NT2/D1 (cell line): ENCODE measurements at regions not wholly inside any gene's neighbourhood (a gene's known extent, or its start where the extent isn't known, plus 50 kb on each side); places are given as distances from the start of the nearest gene placed in this dataset.

ENCODE experiments used
- DNase-seq: peaks from one replicate; pipeline ENCODE4 v3.0.0-alpha.2; 2011; ENCODE audit warnings: low read depth, low spot score
- H3K27me3 ChIP-seq: 2 replicates; pipeline ENCODE4 v1.6.0; 2011; ENCODE audit warnings: mild to moderate bottlenecking; ENCODE audit not compliant: insufficient read length, insufficient read depth
- H3K36me3 ChIP-seq: 2 replicates; pipeline ENCODE4 v1.6.1; 2011; ENCODE audit warnings: mild to moderate bottlenecking, low read length, mixed read lengths; ENCODE audit not compliant: insufficient read depth, insufficient read length
- H3K4me1 ChIP-seq: 2 replicates; pipeline ENCODE4 v1.5.1; 2011; ENCODE audit not compliant: insufficient read depth, insufficient read length
- H3K4me3 ChIP-seq: 2 replicates; pipeline ENCODE4 v1.5.1; 2011; ENCODE audit warnings: low read depth; ENCODE audit not compliant: insufficient read length
- H3K9ac ChIP-seq: 2 replicates; pipeline ENCODE4 v1.6.0; 2011; ENCODE audit warnings: low read depth; ENCODE audit not compliant: insufficient read length
- H3K9me3 ChIP-seq: 2 replicates; pipeline ENCODE4 v1.5.1; 2011; ENCODE audit warnings: mild to moderate bottlenecking, low read length; ENCODE audit not compliant: insufficient read depth
- SUZ12 ChIP-seq: IDR thresholded peaks from 2 replicates; pipeline ENCODE4 v1.6.1; 2011; ENCODE audit not compliant: insufficient read length, insufficient read depth; ENCODE audit errors: extremely low read depth
- YY1 ChIP-seq: IDR thresholded peaks from 2 replicates; pipeline ENCODE4 v1.6.1; 2011; ENCODE audit not compliant: insufficient read length, insufficient read depth
- ZNF274 ChIP-seq: IDR thresholded peaks from 2 replicates; pipeline ENCODE4 v1.6.1; 2011; ENCODE audit warnings: mild to moderate bottlenecking, low read depth, low read length

DNA sequence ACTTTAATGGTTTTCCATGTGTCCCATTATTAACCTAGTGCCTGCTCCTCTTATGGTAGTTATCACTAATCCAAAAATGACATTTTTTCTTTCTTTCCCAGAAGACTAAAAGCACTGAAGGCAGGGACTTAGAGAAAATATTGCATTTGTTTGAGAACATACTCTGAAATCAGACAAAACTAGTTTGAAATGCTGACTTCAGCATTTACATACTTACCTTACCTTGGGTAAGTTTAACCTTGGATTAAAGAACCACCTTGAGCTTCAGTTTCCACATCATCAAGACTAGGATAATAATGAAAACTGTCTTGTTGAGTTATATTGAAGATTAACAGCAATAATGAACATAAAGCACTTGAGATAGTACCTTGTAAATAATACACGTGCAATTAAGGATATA, 413.0 kb downstream of the SOX2 start:
- DNase-seq: no peak
- H3K4me1 ChIP-seq: no peaks in the 10 kb centered on the region
- H3K36me3 ChIP-seq: no peaks in the 10 kb centered on the region
- no peaks in the 10 kb centered on the region for H3K9me3 ChIP-seq
- no peak overlapping the region for H3K4me3 ChIP-seq
- H3K27me3 ChIP-seq: no peaks in the 10 kb centered on the region
- TF ChIP-seq SUZ12 (no peak), YY1 (no peak), ZNF274 (no peak)
- H3K9ac ChIP-seq: no peak overlapping the region

DNA sequence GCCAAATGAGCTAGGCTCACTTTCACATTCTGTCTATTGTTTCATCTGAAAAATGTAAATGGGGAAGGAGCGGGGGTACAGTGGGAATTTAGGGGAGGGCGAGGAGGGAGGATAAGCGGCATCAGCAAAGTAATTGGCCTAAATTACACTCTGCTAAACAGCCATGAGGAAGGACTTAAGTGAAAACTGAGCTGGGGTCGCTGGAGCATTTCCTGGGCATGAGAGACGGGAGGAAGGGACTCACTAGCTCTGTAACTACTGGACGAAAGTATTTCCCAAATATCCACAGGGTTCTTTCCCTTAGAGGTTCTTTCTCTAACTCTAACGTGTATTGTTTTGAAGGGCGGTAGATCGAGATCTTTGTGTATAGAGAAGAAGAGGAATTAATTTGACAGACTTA, 418.0 kb downstream of the SOX2 start:
- H3K9ac ChIP-seq: no peak overlapping the region

GRCh38 chr3:182133752-182134151, 422.0 kb downstream of the SOX2 start:
- no peak overlapping the region for H3K9ac ChIP-seq
- no peaks in the 10 kb centered on the region for H3K9me3 ChIP-seq
- H3K36me3 ChIP-seq: no peaks in the 10 kb centered on the region
- H3K4me1 ChIP-seq: no peaks in the 10 kb centered on the region
- DNase-seq: no peak
- no peak overlapping the region for H3K4me3 ChIP-seq
- TF ChIP-seq ZNF274: no peak
- no peak for TF ChIP-seq SUZ12
- no peak for TF ChIP-seq YY1
- peaks cover 4% of the 10 kb centered on the region for H3K27me3 ChIP-seq

More for the DNA sequence above, 418.0 kb downstream of the SOX2 start:
- H3K4me3 ChIP-seq: no peak overlapping the region
- TF ChIP-seq SUZ12: no peak
- no peak for TF ChIP-seq ZNF274
- TF ChIP-seq YY1: no peak
- no peaks in the 10 kb centered on the region for H3K27me3 ChIP-seq
- no peaks in the 10 kb centered on the region for H3K36me3 ChIP-seq
- H3K9me3 ChIP-seq: no peaks in the 10 kb centered on the region
- DNase-seq: no peak
- no peaks in the 10 kb centered on the region for H3K4me1 ChIP-seq

DNA sequence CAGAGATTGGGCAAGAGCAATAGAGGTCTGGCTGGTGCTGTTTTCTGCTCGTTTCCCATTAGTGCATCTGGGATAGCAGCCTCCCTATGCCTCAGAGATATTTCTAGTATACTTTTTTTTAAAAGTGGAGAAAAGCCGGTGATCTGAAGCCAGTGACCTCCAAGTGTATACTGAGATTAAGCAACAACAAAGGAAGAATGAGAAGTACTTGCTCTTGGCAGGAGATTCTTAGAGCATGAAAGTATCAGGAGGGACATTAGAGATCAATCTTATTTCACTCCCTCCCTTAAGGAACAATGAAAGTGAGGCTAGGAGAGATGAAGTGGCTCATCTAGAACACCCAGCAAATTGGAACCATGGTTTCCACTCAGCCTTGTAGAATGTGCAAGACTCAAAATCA, 423.3 kb downstream of the SOX2 start:
- Histone ChIP-seq H3K4me3 (no peak overlapping the region), H3K9me3 (no peaks in the 10 kb centered on the region), H3K9ac (no peak overlapping the region), H3K36me3 (no peaks in the 10 kb centered on the region), H3K4me1 (no peaks in the 10 kb centered on the region), H3K27me3 (peaks cover 4% of the 10 kb centered on the region)
- TF ChIP-seq SUZ12 (no peak), ZNF274 (no peak), YY1 (no peak)
- no peak for DNase-seq

GRCh38 chr3:182136008-182136910, 424.5 kb downstream of the SOX2 start:
- H3K9ac ChIP-seq: no peak overlapping the region
- DNase-seq: no peak
- no peak overlapping the region for H3K4me3 ChIP-seq
- peaks cover 12% of the 10 kb centered on the region for H3K27me3 ChIP-seq
- TF ChIP-seq SUZ12: no peak
- no peak for TF ChIP-seq YY1
- no peak for TF ChIP-seq ZNF274
- H3K36me3 ChIP-seq: no peaks in the 10 kb centered on the region
- H3K9me3 ChIP-seq: no peaks in the 10 kb centered on the region
- no peaks in the 10 kb centered on the region for H3K4me1 ChIP-seq

DNA sequence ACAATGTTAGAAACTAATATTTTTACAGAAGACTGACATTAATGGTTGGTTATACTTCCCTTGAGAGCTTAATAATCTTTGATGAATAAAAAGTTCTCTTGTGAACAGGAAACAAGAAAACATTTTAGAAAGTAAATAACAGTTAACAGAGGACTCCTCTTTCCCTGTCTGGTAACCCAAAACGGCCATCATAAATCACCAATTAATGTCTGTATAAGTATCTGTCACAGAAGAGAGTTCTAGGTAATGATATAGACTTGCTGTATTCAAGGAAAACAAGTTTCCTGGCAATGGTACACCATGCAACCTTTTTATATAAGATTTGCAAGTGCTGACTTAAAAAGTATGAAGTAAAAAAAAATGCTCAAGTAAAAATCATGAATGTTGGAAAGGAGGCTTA, 426.7 kb downstream of the SOX2 start:
- no peak for DNase-seq
- H3K27me3 ChIP-seq: peaks cover 18% of the 10 kb centered on the region
- H3K36me3 ChIP-seq: no peaks in the 10 kb centered on the region
- H3K4me3 ChIP-seq: no peak overlapping the region
- H3K9me3 ChIP-seq: peaks cover 6% of the 10 kb centered on the region; the same call in 1 of the 2 replicates
- H3K9ac ChIP-seq: no peak overlapping the region
- TF ChIP-seq YY1 (no peak), SUZ12 (no peak), ZNF274 (no peak)
- H3K4me1 ChIP-seq: no peaks in the 10 kb centered on the region

- DNase-seq: peak; percentile 85
- H3K36me3 ChIP-seq: no peaks in the 10 kb centered on the region
- no peak overlapping the region for H3K4me3 ChIP-seq
- TF ChIP-seq SUZ12 (no peak), YY1 (no peak), ZNF274 (no peak)
- H3K9me3 ChIP-seq: peaks cover 13% of the 10 kb centered on the region; the same call in 1 of the 2 replicates
- no peak overlapping the region for H3K9ac ChIP-seq
- H3K4me1 ChIP-seq: no peaks in the 10 kb centered on the region
- H3K27me3 ChIP-seq: peaks cover 18% of the 10 kb centered on the region
Observed at GRCh38 chr3:182139627-182140357, 428.1 kb downstream of the SOX2 start.
